ENCODE measurements at regions not wholly inside any gene's neighbourhood (a gene's known extent, or its start where the extent isn't known, plus 50 kb on each side); places are given as distances from the start of the nearest gene placed in this dataset.
A peak's percentile ranks its signal among the peaks of the same experiment; 100 is the strongest.
"Not testable (repeated sequence)": the region's sequence is repeated elsewhere in the genome, so short reads cannot be mapped to it uniquely, and the experiment has no call there.

DNA sequence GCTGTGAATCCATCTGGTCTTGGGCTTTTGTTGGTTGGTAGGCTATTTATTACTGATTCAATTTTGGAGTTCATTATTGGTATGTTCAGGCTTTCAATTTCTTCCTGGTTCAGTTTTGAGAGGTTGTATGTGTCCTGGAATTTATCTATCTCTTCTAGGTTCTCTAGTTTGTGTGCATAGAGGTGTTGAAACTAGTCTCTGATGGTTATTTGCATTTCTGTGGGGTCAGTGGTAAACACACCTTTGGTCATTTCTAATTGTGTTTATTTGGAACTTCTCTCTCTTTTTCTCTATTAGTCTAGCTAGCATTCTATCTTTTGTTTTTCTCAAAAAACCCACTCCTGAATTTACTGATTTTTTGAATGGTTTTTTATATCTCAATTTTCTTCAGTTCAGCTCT is 70.1 kb upstream of the IRAK1BP1 start:
- intact Hi-C loops (cut with DNase I; ENCODE audit: low total_unique reads) (no loop called here), in situ Hi-C loops (cut with MboI; ENCODE audit: low pct_ligation_motif_present in 1 of 4, low pct_unique_long_range_greater_than_20kb in 1 of 4, low sequenced_read_pairs in 3 of 4) (no loop called here)
- Histone ChIP-seq H3K36me3 (no peaks in the 10 kb centered on the region), H3K9me3 (peaks cover 0 to 13% of the 10 kb centered on the region in 2 donors), H3K4me3 (no peak overlapping the region), H3K27me3 (no peaks in the 10 kb centered on the region), H3K4me1 (no peaks in the 10 kb centered on the region), H3K27ac (no peak overlapping the region)
- TF ChIP-seq, protein P1, sequence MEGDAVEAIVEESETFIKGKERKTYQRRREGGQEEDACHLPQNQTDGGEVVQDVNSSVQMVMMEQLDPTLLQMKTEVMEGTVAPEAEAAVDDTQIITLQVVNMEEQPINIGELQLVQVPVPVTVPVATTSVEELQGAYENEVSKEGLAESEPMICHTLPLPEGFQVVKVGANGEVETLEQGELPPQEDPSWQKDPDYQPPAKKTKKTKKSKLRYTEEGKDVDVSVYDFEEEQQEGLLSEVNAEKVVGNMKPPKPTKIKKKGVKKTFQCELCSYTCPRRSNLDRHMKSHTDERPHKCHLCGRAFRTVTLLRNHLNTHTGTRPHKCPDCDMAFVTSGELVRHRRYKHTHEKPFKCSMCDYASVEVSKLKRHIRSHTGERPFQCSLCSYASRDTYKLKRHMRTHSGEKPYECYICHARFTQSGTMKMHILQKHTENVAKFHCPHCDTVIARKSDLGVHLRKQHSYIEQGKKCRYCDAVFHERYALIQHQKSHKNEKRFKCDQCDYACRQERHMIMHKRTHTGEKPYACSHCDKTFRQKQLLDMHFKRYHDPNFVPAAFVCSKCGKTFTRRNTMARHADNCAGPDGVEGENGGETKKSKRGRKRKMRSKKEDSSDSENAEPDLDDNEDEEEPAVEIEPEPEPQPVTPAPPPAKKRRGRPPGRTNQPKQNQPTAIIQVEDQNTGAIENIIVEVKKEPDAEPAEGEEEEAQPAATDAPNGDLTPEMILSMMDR (IDR thresholded peaks at IDR 0.05): no peak
- TF ChIP-seq POLR2A (IDR thresholded peaks at IDR 0.05) (no peak), EP300 (IDR thresholded peaks at IDR 0.05; ENCODE audit: low read depth) (no peak), POLR2AphosphoS5 (IDR thresholded peaks at IDR 0.05) (no peak)
- no peak for DNase-seq

DNA sequence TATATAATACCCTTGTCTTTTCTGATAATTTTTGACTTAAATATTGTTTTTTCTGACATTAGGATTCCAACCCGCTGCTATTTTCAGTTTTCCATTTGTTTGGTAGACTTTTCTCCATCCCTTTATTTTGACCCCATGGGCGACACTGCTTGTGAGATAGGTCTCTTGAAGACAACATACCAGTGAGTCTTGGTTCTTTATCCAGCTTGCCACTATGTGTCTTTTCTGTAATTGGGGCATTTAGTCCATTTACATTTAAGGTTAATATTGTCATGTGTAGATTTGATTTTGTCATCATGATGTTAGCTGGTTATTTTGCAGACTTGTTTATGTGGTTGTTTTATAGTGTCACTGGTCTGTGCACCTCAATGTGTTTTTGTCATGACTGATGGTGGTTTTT is 67.7 kb upstream of the IRAK1BP1 start:
- in situ Hi-C loops (cut with MboI; ENCODE audit: low pct_ligation_motif_present in 1 of 4, low pct_unique_long_range_greater_than_20kb in 1 of 4, low sequenced_read_pairs in 3 of 4) (no loop called here), intact Hi-C loops (cut with DNase I; ENCODE audit: low total_unique reads) (no loop called here)
- no peaks in the 10 kb centered on the region for H3K27me3 ChIP-seq
- H3K4me1 ChIP-seq: no peaks in the 10 kb centered on the region
- H3K27ac ChIP-seq: no peak overlapping the region
- WGBS, 2 donors (ENCODE audit: low coverage in 1 of 2): 92 to 94% methylated on average over 2 of the region's 2 CpGs
- no peaks in the 10 kb centered on the region for H3K36me3 ChIP-seq
- DNase-seq: no peak
- H3K4me3 ChIP-seq: no peak overlapping the region
- TF ChIP-seq, protein P1 (IDR thresholded peaks at IDR 0.05): no peak
- TF ChIP-seq POLR2AphosphoS5 (IDR thresholded peaks at IDR 0.05) (no peak), EP300 (IDR thresholded peaks at IDR 0.05; ENCODE audit: low read depth) (no peak), POLR2A (IDR thresholded peaks at IDR 0.05) (no peak)
- H3K9me3 ChIP-seq: peaks cover 10 to 20% of the 10 kb centered on the region in 2 donors

DNA sequence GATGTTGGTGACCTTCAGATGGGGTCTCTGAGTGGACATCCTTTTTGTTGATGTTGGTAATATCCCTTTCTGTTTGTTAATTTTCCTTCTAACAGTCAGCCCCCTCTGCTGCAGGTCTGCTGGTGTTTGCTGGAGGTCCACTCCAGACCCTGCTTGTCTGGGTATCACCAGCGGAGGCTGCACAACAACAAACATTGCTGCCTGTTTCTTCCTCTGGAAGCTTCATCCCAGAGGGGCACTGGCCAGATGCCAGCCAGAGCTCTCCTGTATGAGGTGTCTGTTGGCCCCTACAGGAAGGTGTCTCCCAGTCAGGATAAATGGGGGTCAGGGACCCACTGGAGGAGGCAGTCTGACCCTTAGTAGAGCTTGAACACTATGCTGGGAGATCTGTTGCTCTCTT is 60.6 kb upstream of the IRAK1BP1 start:
- WGBS, 2 donors (ENCODE audit: low coverage in 1 of 2): 92% methylated on average over 1 of the region's 1 CpG; no CpG with 5 or more reads in 1 of the 2 donors
- H3K4me1 ChIP-seq: peaks cover 0 to 12% (median 0%) of the 10 kb centered on the region in 4 donors
- DNase-seq; H3K27me3 ChIP-seq; in situ Hi-C loops (cut with MboI; ENCODE audit: low pct_ligation_motif_present in 1 of 4, low pct_unique_long_range_greater_than_20kb in 1 of 4, low sequenced_read_pairs in 3 of 4); H3K4me3 ChIP-seq; H3K36me3 ChIP-seq; H3K27ac ChIP-seq; intact Hi-C loops (cut with DNase I; ENCODE audit: low total_unique reads): not testable (repeated sequence)
- peaks cover 10 to 13% of the 10 kb centered on the region in 2 donors for H3K9me3 ChIP-seq

DNA sequence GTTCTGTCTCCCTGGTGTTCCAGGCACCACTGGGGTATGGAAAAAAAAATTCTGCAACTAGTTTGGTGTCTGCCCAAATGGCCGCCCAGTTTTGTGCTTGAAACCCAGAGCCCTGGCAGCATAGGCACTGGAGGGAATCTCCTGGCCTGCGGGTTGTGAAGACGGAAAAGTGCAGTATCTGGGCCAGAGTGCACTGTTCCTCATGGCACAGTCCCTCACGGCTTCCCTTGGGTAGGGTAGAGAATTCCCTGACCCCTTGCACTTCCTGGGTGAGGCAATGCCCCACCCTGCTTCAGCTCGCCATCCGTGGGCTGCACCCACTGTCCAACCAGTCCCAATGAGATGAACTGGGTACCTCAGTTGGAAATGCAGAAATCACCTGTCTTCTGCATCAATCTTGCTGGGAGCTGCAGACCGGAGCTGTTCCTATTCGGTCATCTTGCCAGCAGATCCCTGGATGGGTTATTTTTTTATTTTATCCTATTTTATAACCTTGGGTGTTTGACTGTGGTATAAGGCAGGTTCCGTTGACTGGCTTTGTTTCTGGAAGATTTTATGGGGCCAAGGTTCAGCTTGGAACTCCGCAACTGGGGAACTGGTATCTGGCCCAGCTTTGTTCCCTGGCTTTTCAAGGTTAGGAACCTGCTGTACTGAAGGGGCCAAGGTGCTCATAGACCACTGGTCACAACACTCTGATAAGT is 59.5 kb upstream of the IRAK1BP1 start:
- H3K4me1 ChIP-seq: peaks cover 0 to 12% (median 0%) of the 10 kb centered on the region in 4 donors
- H3K27ac ChIP-seq: peak overlapping the region in 1 of 4 donors; percentile 12
- peak; percentile 19 for DNase-seq
- H3K4me3 ChIP-seq; in situ Hi-C loops (cut with MboI; ENCODE audit: low pct_ligation_motif_present in 1 of 4, low pct_unique_long_range_greater_than_20kb in 1 of 4, low sequenced_read_pairs in 3 of 4); H3K36me3 ChIP-seq; intact Hi-C loops (cut with DNase I; ENCODE audit: low total_unique reads); H3K27me3 ChIP-seq: not testable (repeated sequence)
- peaks cover 6 to 13% of the 10 kb centered on the region in 2 donors for H3K9me3 ChIP-seq
- 53 to 63% methylated on average over 6 to 10 of the region's 10 CpGs for WGBS, 2 donors (ENCODE audit: low coverage in 1 of 2)

DNA sequence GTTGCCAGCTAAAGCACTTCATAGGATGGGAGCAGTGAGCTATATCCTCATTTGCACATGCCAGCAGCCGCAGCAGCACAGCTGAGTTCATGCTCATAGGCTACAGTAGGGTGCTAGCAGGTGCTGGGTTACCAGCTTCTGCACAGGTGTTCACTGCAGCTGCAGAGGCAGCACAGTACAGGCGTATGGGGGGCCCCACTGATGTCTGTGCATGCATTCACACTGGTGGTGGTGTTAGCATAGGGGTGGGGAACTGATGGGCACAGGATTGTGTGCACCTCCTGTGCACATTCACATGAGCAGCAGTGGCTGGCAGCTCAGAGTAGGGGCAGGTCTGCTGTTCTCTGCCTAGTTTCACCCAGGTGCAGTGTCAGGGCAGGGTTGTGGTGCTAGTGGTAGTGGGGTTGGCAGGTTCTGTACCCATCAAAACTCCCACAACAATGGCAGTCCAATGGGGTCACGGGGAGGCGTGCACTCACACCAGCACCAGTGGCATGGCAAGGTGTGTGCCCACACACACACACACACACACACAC is 58.9 kb upstream of the IRAK1BP1 start:
- Histone ChIP-seq H3K27me3 (no peaks in the 10 kb centered on the region), H3K36me3 (no peaks in the 10 kb centered on the region), H3K27ac (peak overlapping the region in 1 of 4 donors; percentile 12), H3K4me3 (no peak overlapping the region), H3K9me3 (peaks cover under 1 to 13% of the 10 kb centered on the region in 2 donors), H3K4me1 (peaks cover 0 to 12% (median 0%) of the 10 kb centered on the region in 4 donors)
- 83% methylated on average over 4 of the region's 4 CpGs; no CpG with 5 or more reads in 1 of the 2 donors for WGBS, 2 donors (ENCODE audit: low coverage in 1 of 2)
- TF ChIP-seq EP300 (IDR thresholded peaks at IDR 0.05; ENCODE audit: low read depth) (no peak), POLR2AphosphoS5 (IDR thresholded peaks at IDR 0.05) (no peak), POLR2A (IDR thresholded peaks at IDR 0.05) (no peak)
- TF ChIP-seq, protein P1 (IDR thresholded peaks at IDR 0.05): no peak
- DNase-seq: no peak
- intact Hi-C loops (cut with DNase I; ENCODE audit: low total_unique reads) (no loop called here), in situ Hi-C loops (cut with MboI; ENCODE audit: low pct_ligation_motif_present in 1 of 4, low pct_unique_long_range_greater_than_20kb in 1 of 4, low sequenced_read_pairs in 3 of 4) (no loop called here)

Data from transverse colon (tissue), 4 donors.